Liver (tissue), 7 donors: ENCODE measurements at regions not wholly inside any gene's neighbourhood (a gene's known extent, or its start where the extent isn't known, plus 50 kb on each side); places are given as distances from the start of the nearest gene placed in this dataset.

Source experiments
- DNase-seq: peaks from one replicate; pipeline ENCODE4 v3.0.0-alpha.2; 2017; ENCODE audit warnings: low spot score
- H3K27ac ChIP-seq, 2 donors: one replicate each; pipeline ENCODE4 v1.7.0; 2013; ENCODE audit warnings: inconsistent platforms in 2 of 2, low read length in 2 of 2, control low read depth in 1 of 2, low read depth in 1 of 2, mild to moderate bottlenecking in 1 of 2
- H3K27me3 ChIP-seq, 4 donors: one replicate each; pipeline versions ENCODE4 v1.6.1 to v1.7.0; 2013; ENCODE audit warnings: low read length in 3 of 4, inconsistent platforms in 1 of 4, mild to moderate bottlenecking in 1 of 4, moderate library complexity in 1 of 4; ENCODE audit not compliant: control insufficient read depth in 4 of 4, insufficient read depth in 4 of 4
- H3K36me3 ChIP-seq, 4 donors: one replicate each; pipeline versions ENCODE4 v1.6.1 to v1.7.0; 2013; ENCODE audit warnings: low read length in 3 of 4, mild to moderate bottlenecking in 3 of 4, low read depth in 1 of 4, moderate library complexity in 1 of 4; ENCODE audit not compliant: control insufficient read depth in 4 of 4, insufficient read depth in 3 of 4
- H3K4me1 ChIP-seq, 4 donors: one replicate each; pipeline versions ENCODE4 v1.6.1 to v1.7.0; 2013; ENCODE audit warnings: low read length in 3 of 4, mild to moderate bottlenecking in 3 of 4, moderate library complexity in 1 of 4; ENCODE audit not compliant: control insufficient read depth in 4 of 4, insufficient read depth in 4 of 4
- H3K4me3 ChIP-seq, 3 donors: one replicate each; pipeline versions ENCODE4 v1.6.1 to v1.7.0; 2013; ENCODE audit warnings: low read length in 3 of 3, control low read depth in 1 of 3, low read depth in 1 of 3, mild to moderate bottlenecking in 1 of 3
- H3K9ac ChIP-seq, 2 donors: one replicate each; pipeline ENCODE4 v1.7.0; 2013; ENCODE audit warnings: low read length in 2 of 2, mild to moderate bottlenecking in 2 of 2, moderate library complexity in 2 of 2, control low read depth in 1 of 2, low read depth in 1 of 2
- H3K9me3 ChIP-seq, 4 donors: one replicate each; pipeline versions ENCODE4 v1.6.1 to v1.7.0; 2013; ENCODE audit warnings: low read length in 3 of 4; ENCODE audit not compliant: control insufficient read depth in 4 of 4
- ATF3 ChIP-seq: IDR thresholded peaks from 2 replicates; pipeline ENCODE4 v1.6.1; 2016; ENCODE audit warnings: antibody characterized with exemption
- EGR1 ChIP-seq, 2 donors: IDR thresholded peaks; 2 replicates each; pipeline ENCODE4 v1.6.1; 2016 to 2018; ENCODE audit warnings: antibody characterized with exemption in 2 of 2, low read depth in 2 of 2
- FOXA1 ChIP-seq: IDR thresholded peaks from 2 replicates; pipeline ENCODE4 v1.6.1; 2016; ENCODE audit warnings: antibody characterized with exemption
- FOXA2 ChIP-seq: IDR thresholded peaks from 2 replicates; pipeline ENCODE4 v1.6.1; 2016; ENCODE audit warnings: antibody characterized with exemption
- GABPA ChIP-seq, 2 donors: IDR thresholded peaks in 1 of 2; conservative IDR thresholded peaks in 1 of 2; 2 replicates each; pipeline ENCODE4 v1.6.1; 2016; ENCODE audit warnings: antibody characterized with exemption in 2 of 2, mild to moderate bottlenecking in 1 of 2, moderate library complexity in 1 of 2
- HNF4A ChIP-seq, 2 donors: conservative IDR thresholded peaks; 2 replicates each; pipeline ENCODE4 v1.6.1; 2016; ENCODE audit warnings: antibody characterized with exemption in 2 of 2, mild to moderate bottlenecking in 2 of 2
- JUND ChIP-seq, 2 donors: IDR thresholded peaks; 2 replicates each; pipeline ENCODE4 v1.6.1; 2016; ENCODE audit warnings: antibody characterized with exemption in 2 of 2
- MAX ChIP-seq: IDR thresholded peaks from 2 replicates; pipeline ENCODE4 v1.6.1; 2016; ENCODE audit warnings: antibody characterized with exemption
- NR2F2 ChIP-seq: IDR thresholded peaks from 2 replicates; pipeline ENCODE4 v1.6.1; 2016; ENCODE audit warnings: antibody characterized with exemption
- RAD21 ChIP-seq, 2 donors: IDR thresholded peaks; 2 replicates each; pipeline ENCODE4 v1.6.1; 2016; ENCODE audit warnings: antibody characterized with exemption in 2 of 2, mild to moderate bottlenecking in 2 of 2
- RXRA ChIP-seq, 2 donors: IDR thresholded peaks; 2 replicates each; pipeline ENCODE4 v1.6.1; 2017 to 2018; ENCODE audit warnings: antibody characterized with exemption in 2 of 2, mild to moderate bottlenecking in 1 of 2
- SP1 ChIP-seq: IDR thresholded peaks from 2 replicates; pipeline ENCODE4 v1.6.1; 2018; ENCODE audit warnings: antibody characterized with exemption, mild to moderate bottlenecking
- TAF1 ChIP-seq: conservative IDR thresholded peaks from 2 replicates; pipeline ENCODE4 v1.6.1; 2016; ENCODE audit warnings: antibody characterized with exemption, mild to moderate bottlenecking
- YY1 ChIP-seq: IDR thresholded peaks from 2 replicates; pipeline ENCODE4 v1.6.1; 2016; ENCODE audit warnings: antibody characterized with exemption, mild to moderate bottlenecking
- WGBS: extraction: QIAGEN DNeasy Blood & Tissue Kit; methylation state at CpG from one replicate; pipeline ENCODE4 v1.1.7; 2013; 5-methylcytosine and 5-hydroxymethylcytosine counted together
- TF ChIP-seq, protein P1 (sequence below): IDR thresholded peaks from 2 replicates; pipeline ENCODE4 v1.6.1; 2016; ENCODE audit warnings: antibody characterized with exemption, mild to moderate bottlenecking
- TF ChIP-seq, protein P2 (sequence below): IDR thresholded peaks from 2 replicates; pipeline ENCODE4 v1.6.1; 2016; ENCODE audit warnings: antibody characterized with exemption
- donor health status: healthy.
- donor health status: healthy.
- donor health status: healthy.
- donor health status: healthy.

- H3K9ac ChIP-seq = no peak overlapping the region
- no peak overlapping the region for H3K27ac ChIP-seq
- peaks cover 0 to 8% (median 5%) of the 10 kb centered on the region in 4 donors for H3K4me1 ChIP-seq
- no peak for DNase-seq
- TF ChIP-seq MAX (no peak), SP1 (no peak), FOXA2 (no peak), JUND (IDR thresholded peaks at IDR 0.05) (no peak), FOXA1 (no peak), HNF4A (conservative IDR thresholded peaks at IDR 0.05) (no peak), ATF3 (no peak), RAD21 (IDR thresholded peaks at IDR 0.05) (no peak), TAF1 (no peak), YY1 (no peak), EGR1 (IDR thresholded peaks at IDR 0.05; ENCODE audit: low read depth in 2 of 2) (no peak), GABPA (IDR thresholded peaks at IDR 0.05 in 1 of 2, conservative IDR thresholded peaks at IDR 0.05 in 1 of 2) (no peak), NR2F2 (no peak)
- TF ChIP-seq, protein P1, sequence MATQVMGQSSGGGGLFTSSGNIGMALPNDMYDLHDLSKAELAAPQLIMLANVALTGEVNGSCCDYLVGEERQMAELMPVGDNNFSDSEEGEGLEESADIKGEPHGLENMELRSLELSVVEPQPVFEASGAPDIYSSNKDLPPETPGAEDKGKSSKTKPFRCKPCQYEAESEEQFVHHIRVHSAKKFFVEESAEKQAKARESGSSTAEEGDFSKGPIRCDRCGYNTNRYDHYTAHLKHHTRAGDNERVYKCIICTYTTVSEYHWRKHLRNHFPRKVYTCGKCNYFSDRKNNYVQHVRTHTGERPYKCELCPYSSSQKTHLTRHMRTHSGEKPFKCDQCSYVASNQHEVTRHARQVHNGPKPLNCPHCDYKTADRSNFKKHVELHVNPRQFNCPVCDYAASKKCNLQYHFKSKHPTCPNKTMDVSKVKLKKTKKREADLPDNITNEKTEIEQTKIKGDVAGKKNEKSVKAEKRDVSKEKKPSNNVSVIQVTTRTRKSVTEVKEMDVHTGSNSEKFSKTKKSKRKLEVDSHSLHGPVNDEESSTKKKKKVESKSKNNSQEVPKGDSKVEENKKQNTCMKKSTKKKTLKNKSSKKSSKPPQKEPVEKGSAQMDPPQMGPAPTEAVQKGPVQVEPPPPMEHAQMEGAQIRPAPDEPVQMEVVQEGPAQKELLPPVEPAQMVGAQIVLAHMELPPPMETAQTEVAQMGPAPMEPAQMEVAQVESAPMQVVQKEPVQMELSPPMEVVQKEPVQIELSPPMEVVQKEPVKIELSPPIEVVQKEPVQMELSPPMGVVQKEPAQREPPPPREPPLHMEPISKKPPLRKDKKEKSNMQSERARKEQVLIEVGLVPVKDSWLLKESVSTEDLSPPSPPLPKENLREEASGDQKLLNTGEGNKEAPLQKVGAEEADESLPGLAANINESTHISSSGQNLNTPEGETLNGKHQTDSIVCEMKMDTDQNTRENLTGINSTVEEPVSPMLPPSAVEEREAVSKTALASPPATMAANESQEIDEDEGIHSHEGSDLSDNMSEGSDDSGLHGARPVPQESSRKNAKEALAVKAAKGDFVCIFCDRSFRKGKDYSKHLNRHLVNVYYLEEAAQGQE = no peak
- TF ChIP-seq, protein P2, sequence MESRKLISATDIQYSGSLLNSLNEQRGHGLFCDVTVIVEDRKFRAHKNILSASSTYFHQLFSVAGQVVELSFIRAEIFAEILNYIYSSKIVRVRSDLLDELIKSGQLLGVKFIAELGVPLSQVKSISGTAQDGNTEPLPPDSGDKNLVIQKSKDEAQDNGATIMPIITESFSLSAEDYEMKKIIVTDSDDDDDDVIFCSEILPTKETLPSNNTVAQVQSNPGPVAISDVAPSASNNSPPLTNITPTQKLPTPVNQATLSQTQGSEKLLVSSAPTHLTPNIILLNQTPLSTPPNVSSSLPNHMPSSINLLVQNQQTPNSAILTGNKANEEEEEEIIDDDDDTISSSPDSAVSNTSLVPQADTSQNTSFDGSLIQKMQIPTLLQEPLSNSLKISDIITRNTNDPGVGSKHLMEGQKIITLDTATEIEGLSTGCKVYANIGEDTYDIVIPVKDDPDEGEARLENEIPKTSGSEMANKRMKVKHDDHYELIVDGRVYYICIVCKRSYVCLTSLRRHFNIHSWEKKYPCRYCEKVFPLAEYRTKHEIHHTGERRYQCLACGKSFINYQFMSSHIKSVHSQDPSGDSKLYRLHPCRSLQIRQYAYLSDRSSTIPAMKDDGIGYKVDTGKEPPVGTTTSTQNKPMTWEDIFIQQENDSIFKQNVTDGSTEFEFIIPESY = no peak
- no peaks in the 10 kb centered on the region for H3K9me3 ChIP-seq
- no peaks in the 10 kb centered on the region for H3K36me3 ChIP-seq
- no peaks in the 10 kb centered on the region for H3K27me3 ChIP-seq
- WGBS = 85% methylated on average over 5 of the region's 5 CpGs
- no peak overlapping the region for H3K4me3 ChIP-seq
Observed at GRCh38 chr4:161178310-161178709, 985.5 kb downstream of the FSTL5 start.

GRCh38 chr4:161172396-161173026, 991.3 kb downstream of the FSTL5 start:
- Histone ChIP-seq H3K4me1 (no peaks in the 10 kb centered on the region), H3K9me3 (no peaks in the 10 kb centered on the region), H3K4me3 (no peak overlapping the region), H3K27me3 (no peaks in the 10 kb centered on the region), H3K9ac (no peak overlapping the region), H3K36me3 (no peaks in the 10 kb centered on the region), H3K27ac (no peak overlapping the region)
- no peak for TF ChIP-seq RXRA (IDR thresholded peaks at IDR 0.05)
- no peak for DNase-seq
- WGBS = 87% methylated on average over 1 of the region's 1 CpG
